ENCODE measurements at regions not wholly inside any gene's neighbourhood (a gene's known extent, or its start where the extent isn't known, plus 50 kb on each side); places are given as distances from the start of the nearest gene placed in this dataset.

- no peak overlapping the region for H3K9ac ChIP-seq (ENCODE audit: low read length)
- no peak overlapping the region for H3K4me3 ChIP-seq (replicated peaks in 1 of 2; ENCODE audit: low read depth in 1 of 2, low read length in 2 of 2)
- RAD21 ChIA-PET (ENCODE audit: low non-redundant PET in 1 of 2, low total read pairs in 2 of 2, uncharacterized antibody in 2 of 2, unreplicated experiment in 2 of 2): no interaction called here
- CTCF ChIA-PET: no interaction called here
- H3K4me2 ChIP-seq (ENCODE audit: low read length): no peak overlapping the region
- no TSS peak for BruUV-seq (replicated peaks)
- no peaks in the 10 kb centered on the region for H3K9me3 ChIP-seq (ENCODE audit: control insufficient read depth in 1 of 2, insufficient read depth in 1 of 2, low read depth in 1 of 2, low read length in 2 of 2)
- DNase-seq (ENCODE audit: low read depth, low spot score) (no peak), ATAC-seq (no peak)
- no peak overlapping the region for H3K27ac ChIP-seq (ENCODE audit: low read depth, low read length)
- H3K4me1 ChIP-seq (ENCODE audit: control insufficient read depth in 1 of 2, insufficient read depth in 2 of 2, low read length in 2 of 2): peaks cover 0 to 5% of the 10 kb centered on the region in 2 experiments; a peak in 1 of 4 replicates
- no peaks in the 10 kb centered on the region for H3K79me2 ChIP-seq (ENCODE audit: insufficient read depth, low read length)
- H3K9me2 ChIP-seq (ENCODE audit: insufficient read depth): no peaks in the 10 kb centered on the region
- H3K27me3 ChIP-seq (ENCODE audit: insufficient read depth, low read length): no peaks in the 10 kb centered on the region
- H2AFZ ChIP-seq (ENCODE audit: low read depth, low read length, poor library complexity, severe bottlenecking): no peak overlapping the region
- no peaks in the 10 kb centered on the region for H4K20me1 ChIP-seq (ENCODE audit: insufficient read depth)
- POLR2A ChIA-PET: interaction anchor here (0.7 kb wide), 1 partner anchor 65 kb away, joined by 3 read pairs; the partner anchor contains the start of gene MSX1
- TF ChIP-seq ELF1 (IDR thresholded peaks at IDR 0.05; ENCODE audit: borderline replicate concordance, low read depth) (no peak), YY1 (IDR thresholded peaks at IDR 0.05; ENCODE audit: extremely low read depth, insufficient replicate concordance, low read depth, low read length) (no peak), ZBTB33 (IDR thresholded peaks at IDR 0.05; ENCODE audit: extremely low read depth, insufficient replicate concordance, low read length) (no peak), SIN3A (IDR thresholded peaks at IDR 0.05; ENCODE audit: low read depth) (no peak), EZH2phosphoT487 (IDR thresholded peaks at IDR 0.05; ENCODE audit: borderline replicate concordance) (no peak), FOSL1 (IDR thresholded peaks at IDR 0.05; ENCODE audit: low read depth) (no peak), TCF7L2 (IDR thresholded peaks at IDR 0.05; ENCODE audit: borderline replicate concordance, extremely low read depth, insufficient read depth, insufficient read length) (no peak), RAD21 (IDR thresholded peaks at IDR 0.05; ENCODE audit: low read depth) (no peak), MAX (IDR thresholded peaks at IDR 0.05) (no peak), ATF3 (IDR thresholded peaks at IDR 0.05) (no peak), POLR2A (IDR thresholded peaks at IDR 0.05; ENCODE audit: borderline replicate concordance, extremely low read depth, insufficient read depth, insufficient read length) (no peak), CTCF (IDR thresholded peaks at IDR 0.05 in 2 of 3, conservative IDR thresholded peaks at IDR 0.05 in 1 of 3; ENCODE audit: borderline replicate concordance in 1 of 3, insufficient read depth in 1 of 3, low read depth in 2 of 3, low read length in 2 of 3) (no peak), REST (IDR thresholded peaks at IDR 0.05; ENCODE audit: low read depth) (no peak), CEBPB (IDR thresholded peaks at IDR 0.05; ENCODE audit: low read depth) (no peak), POLR2AphosphoS5 (IDR thresholded peaks at IDR 0.05; ENCODE audit: low read depth, low read length) (no peak)
- H3K36me3 ChIP-seq (ENCODE audit: control insufficient read depth in 1 of 2, insufficient read depth in 2 of 2, low read length in 2 of 2): no peaks in the 10 kb centered on the region
- intact Hi-C loops (cut with micrococcal nuclease): no loop called here
Observed at GRCh38 chr4:4794421-4794820, 65.0 kb upstream of the MSX1 start.
